ENCODE measurements at regions not wholly inside any gene's neighbourhood (a gene's known extent, or its start where the extent isn't known, plus 50 kb on each side); places are given as distances from the start of the nearest gene placed in this dataset.

DNA sequence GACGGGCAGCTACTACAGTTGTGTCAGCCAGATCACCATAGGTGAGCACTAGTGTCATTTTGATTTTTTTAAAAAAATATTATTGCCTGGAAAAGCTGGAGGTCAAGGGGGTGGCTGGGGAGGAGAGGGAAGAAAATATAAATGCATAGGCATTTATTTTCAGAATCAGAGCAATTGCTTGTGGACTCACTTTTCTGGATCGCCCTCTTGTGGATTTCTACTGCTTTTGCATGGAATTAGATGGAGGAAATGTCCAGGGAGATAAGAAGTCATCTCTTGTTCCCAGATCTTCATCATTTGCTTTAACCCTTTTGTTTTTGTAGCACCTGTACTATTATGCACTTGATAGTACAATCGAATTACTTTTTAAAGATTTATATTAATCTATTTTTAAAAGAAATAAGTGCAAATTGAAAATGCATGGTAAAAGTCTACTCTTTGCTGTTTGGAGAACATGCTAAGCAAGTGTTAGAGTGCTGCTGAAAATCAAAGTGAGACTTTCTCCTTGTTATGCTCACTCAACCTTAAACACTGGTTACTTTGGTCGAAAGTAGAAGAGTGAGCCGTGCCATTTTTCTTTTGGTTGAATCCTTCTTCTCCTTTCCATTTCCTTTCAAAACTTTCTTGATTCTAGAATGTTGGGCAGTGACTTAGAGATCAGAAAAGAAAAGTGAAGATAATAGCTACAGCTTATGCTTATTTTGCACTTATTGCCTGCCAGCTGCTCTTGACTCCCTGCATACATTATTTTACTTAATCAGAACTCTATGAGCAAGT lies 60.6 kb upstream of the ANO4 start:
- H3K4me3 ChIP-seq (ENCODE audit: low read depth, low read length): no peak overlapping the region
- peak; percentile 53 for DNase-seq (ENCODE audit: low read depth, low spot score)
- TF ChIP-seq, protein P1, sequence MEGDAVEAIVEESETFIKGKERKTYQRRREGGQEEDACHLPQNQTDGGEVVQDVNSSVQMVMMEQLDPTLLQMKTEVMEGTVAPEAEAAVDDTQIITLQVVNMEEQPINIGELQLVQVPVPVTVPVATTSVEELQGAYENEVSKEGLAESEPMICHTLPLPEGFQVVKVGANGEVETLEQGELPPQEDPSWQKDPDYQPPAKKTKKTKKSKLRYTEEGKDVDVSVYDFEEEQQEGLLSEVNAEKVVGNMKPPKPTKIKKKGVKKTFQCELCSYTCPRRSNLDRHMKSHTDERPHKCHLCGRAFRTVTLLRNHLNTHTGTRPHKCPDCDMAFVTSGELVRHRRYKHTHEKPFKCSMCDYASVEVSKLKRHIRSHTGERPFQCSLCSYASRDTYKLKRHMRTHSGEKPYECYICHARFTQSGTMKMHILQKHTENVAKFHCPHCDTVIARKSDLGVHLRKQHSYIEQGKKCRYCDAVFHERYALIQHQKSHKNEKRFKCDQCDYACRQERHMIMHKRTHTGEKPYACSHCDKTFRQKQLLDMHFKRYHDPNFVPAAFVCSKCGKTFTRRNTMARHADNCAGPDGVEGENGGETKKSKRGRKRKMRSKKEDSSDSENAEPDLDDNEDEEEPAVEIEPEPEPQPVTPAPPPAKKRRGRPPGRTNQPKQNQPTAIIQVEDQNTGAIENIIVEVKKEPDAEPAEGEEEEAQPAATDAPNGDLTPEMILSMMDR (IDR thresholded peaks at IDR 0.05; ENCODE audit: low read depth, low read length): peak; percentile 72
- in situ Hi-C loops (cut with HindIII; ENCODE audit: low sequenced_read_pairs): no loop called here

DNA sequence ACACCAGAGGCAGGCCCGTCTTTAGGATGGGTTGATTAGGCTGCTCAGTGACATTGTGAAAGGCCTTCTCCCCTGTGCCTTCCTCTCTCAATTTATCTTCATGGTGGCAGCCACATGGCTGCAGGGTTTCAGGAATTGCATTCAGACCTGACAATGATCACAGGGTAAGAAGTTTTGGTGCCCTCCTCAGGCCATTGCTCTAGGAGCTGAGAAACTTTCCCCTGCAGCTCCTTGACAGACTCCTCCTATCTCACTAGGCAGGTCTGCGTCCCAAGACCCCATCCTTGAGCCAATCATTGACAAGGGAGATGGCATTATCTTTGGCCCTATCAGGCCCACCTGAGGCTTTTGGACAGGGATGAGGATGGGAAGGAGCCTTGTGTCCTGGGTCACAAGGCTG lies 57.4 kb upstream of the ANO4 start:
- in situ Hi-C loops (cut with HindIII; ENCODE audit: low sequenced_read_pairs): no loop called here
- DNase-seq (ENCODE audit: low read depth, low spot score): no peak
- TF ChIP-seq, protein P1 (IDR thresholded peaks at IDR 0.05; ENCODE audit: low read depth, low read length): no peak
- no peak overlapping the region for H3K4me3 ChIP-seq (ENCODE audit: low read depth, low read length)

DNA sequence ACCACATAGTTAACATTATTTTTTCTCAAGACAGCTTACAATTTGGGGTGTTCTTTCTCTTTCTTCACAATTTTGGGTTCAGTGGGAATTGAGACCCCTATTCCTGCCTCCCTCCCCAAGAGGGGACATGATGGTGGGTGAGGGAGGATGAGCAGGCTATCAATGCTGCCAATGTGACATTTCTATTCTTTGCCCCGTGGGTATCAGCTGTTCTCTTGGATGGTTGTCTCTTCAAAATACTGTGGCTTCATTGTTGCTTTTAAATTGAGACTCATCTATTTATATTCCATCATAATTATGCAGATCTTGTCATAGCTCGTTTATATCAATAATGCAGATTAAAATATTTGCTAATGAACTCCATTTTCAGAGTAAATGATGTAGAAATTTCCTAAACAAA lies 56.5 kb upstream of the ANO4 start:
- in situ Hi-C loops (cut with HindIII; ENCODE audit: low sequenced_read_pairs): no loop called here
- H3K4me3 ChIP-seq (ENCODE audit: low read depth, low read length): no peak overlapping the region
- no peak for DNase-seq (ENCODE audit: low read depth, low spot score)
- TF ChIP-seq, protein P1 (IDR thresholded peaks at IDR 0.05; ENCODE audit: low read depth, low read length): no peak

DNA sequence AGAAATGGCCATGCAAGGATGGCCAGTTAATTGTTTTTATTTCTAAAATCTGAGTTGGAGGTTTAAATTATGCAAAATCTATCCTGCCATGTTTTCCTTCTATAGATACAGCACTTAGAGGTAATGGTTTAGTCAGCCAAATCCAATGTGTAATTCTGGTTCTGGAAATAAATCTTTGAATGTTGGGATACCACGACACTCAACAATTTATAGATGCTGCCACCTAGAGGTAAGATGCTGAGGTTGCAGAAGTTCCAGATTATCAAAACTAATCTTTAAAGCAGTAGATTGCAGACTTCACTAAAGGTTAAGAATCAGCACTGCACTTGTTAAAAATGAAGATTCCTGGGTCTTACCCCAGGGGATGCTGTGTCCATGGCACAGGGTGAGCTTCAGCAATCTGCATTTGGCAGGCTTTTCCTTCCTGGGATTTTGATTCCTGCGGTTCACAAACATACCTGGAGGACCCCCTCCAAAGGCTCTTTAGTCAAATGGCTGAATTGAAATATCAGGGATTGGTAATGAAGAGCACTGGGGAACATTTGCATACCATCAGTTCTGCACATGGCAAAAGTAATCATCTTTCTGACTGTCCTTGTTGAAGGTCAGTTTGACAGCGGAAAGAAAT lies 53.4 kb upstream of the ANO4 start:
- no peak overlapping the region for H3K4me3 ChIP-seq (ENCODE audit: low read depth, low read length)
- DNase-seq (ENCODE audit: low read depth, low spot score): peak; percentile 32
- in situ Hi-C loops (cut with HindIII; ENCODE audit: low sequenced_read_pairs): no loop called here
- TF ChIP-seq, protein P1 (IDR thresholded peaks at IDR 0.05; ENCODE audit: low read depth, low read length): peak; percentile 71

DNA sequence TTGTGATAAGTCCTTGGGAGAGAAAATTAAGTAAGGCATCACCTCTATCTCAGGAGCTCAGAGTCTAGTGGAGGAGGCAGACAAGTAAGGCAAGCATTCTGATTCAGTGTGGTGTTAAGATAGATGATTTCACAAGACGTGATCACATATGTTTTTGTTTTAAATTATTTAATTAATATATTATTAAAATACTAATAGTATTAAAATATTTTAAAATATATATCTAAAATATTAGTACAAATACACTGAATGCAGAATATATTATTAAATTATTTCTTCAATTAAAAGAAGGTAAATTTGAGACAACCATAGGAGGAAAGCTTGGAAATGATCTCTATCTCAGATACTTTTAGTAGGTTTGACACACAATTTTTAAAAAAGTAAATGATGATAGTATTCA lies 51.5 kb upstream of the ANO4 start:
- DNase-seq (ENCODE audit: low read depth, low spot score): no peak
- H3K4me3 ChIP-seq (ENCODE audit: low read depth, low read length): no peak overlapping the region
- TF ChIP-seq, protein P1 (IDR thresholded peaks at IDR 0.05; ENCODE audit: low read depth, low read length): no peak
- in situ Hi-C loops (cut with HindIII; ENCODE audit: low sequenced_read_pairs): no loop called here
